ENCODE measurements at regions not wholly inside any gene's neighbourhood (a gene's known extent, or its start where the extent isn't known, plus 50 kb on each side); places are given as distances from the start of the nearest gene placed in this dataset.

- TF ChIP-seq ETV6 (conservative IDR thresholded peaks at IDR 0.05 in 1 of 2, IDR thresholded peaks at IDR 0.05 in 1 of 2; ENCODE audit: borderline replicate concordance in 1 of 2, low read depth in 1 of 2) (no peak), SMC3 (IDR thresholded peaks at IDR 0.05; ENCODE audit: borderline replicate concordance, low read length) (no peak), PKNOX1 (IDR thresholded peaks at IDR 0.05) (no peak)
Measured at GRCh38 chr18:41436772-41437171, 518.3 kb upstream of the PIK3C3 start (continued).

- H3K36me3 ChIP-seq (ENCODE audit: control insufficient read depth in 2 of 2, insufficient read depth in 2 of 2, low read length in 1 of 2): no peaks in the 10 kb centered on the region
- no peaks in the 10 kb centered on the region for H3K27me3 ChIP-seq (replicated peaks in 1 of 2; ENCODE audit: control insufficient read depth in 2 of 2, insufficient read depth in 2 of 2, low read length in 1 of 2)
- DNase-seq (ENCODE audit: low read depth, low spot score) (no peak), ATAC-seq (no peak), FAIRE-seq (no peak)
- ChIA-PET RAD21 (ENCODE audit: unreplicated experiment) (no interaction called here), SMC1A (ENCODE audit: uncharacterized antibody, unreplicated experiment) (interaction anchor here (1.4 kb wide), 1 partner anchor 14 kb away, joined by 5 read pairs; no protein-coding TSS in a partner anchor), CTCF (no interaction called here), POLR2A (no interaction called here)
- no peak overlapping the region for H3K4me3 ChIP-seq
- H3K9me3 ChIP-seq (replicated peaks; ENCODE audit: control insufficient read depth, insufficient read depth, low read length): no peaks in the 10 kb centered on the region
- TF ChIP-seq MEF2A (IDR thresholded peaks at IDR 0.05; ENCODE audit: insufficient read depth, low read depth, low read length) (no peak), EP300 (IDR thresholded peaks at IDR 0.05; ENCODE audit: borderline replicate concordance in 1 of 2, control insufficient read depth in 1 of 2, low read depth in 2 of 2, low read length in 2 of 2) (no peak), KDM1A (IDR thresholded peaks at IDR 0.05; ENCODE audit: borderline replicate concordance) (no peak), MTA3 (IDR thresholded peaks at IDR 0.05; ENCODE audit: borderline replicate concordance, low read length) (no peak), BACH1 (IDR thresholded peaks at IDR 0.05; ENCODE audit: borderline replicate concordance) (no peak), PAX8 (IDR thresholded peaks at IDR 0.05) (no peak), SMARCA5 (IDR thresholded peaks at IDR 0.05) (no peak)
- no peak overlapping the region for H3K4me2 ChIP-seq (ENCODE audit: control insufficient read depth, insufficient read depth)
- H3K27ac ChIP-seq (ENCODE audit: control insufficient read depth, insufficient read depth): no peak overlapping the region
- H3K79me2 ChIP-seq (ENCODE audit: control insufficient read depth, insufficient read depth, low read length): no peaks in the 10 kb centered on the region
- WGBS (ENCODE audit: insufficient coverage, insufficient replicate concordance, low lambda C conversion rate, missing lambda C conversion rate): 37% methylated on average over 3 of the region's 3 CpGs
- H3K4me1 ChIP-seq (ENCODE audit: control insufficient read depth, insufficient read depth, low read length): no peaks in the 10 kb centered on the region
- BruUV-seq (replicated peaks): no TSS peak
- no peak overlapping the region for H3K9ac ChIP-seq (ENCODE audit: control insufficient read depth, insufficient read depth, low read length)
- in situ Hi-C loops (cut with MboI) (no loop called here), intact Hi-C loops (cut with micrococcal nuclease; ENCODE audit: unreplicated experiment) (no loop called here)
- H2AFZ ChIP-seq (ENCODE audit: control insufficient read depth, low read depth, low read length): no peak overlapping the region
- H4K20me1 ChIP-seq (ENCODE audit: control insufficient read depth, insufficient read depth): no peaks in the 10 kb centered on the region
Measured at GRCh38 chr18:41418598-41418997, 536.4 kb upstream of the PIK3C3 start.

All from GM12878 (cell line).